Progenitor cell of endocrine pancreas (in vitro differentiated cells): ENCODE measurements at regions not wholly inside any gene's neighbourhood (a gene's known extent, or its start where the extent isn't known, plus 50 kb on each side); places are given as distances from the start of the nearest gene placed in this dataset.
"Not testable (repeated sequence)": the region's sequence is repeated elsewhere in the genome, so short reads cannot be mapped to it uniquely, and the experiment has no call there.

Source experiments
- DNase-seq: peaks from one replicate; pipeline ENCODE4 v3.0.0; 2021; ENCODE audit warnings: low spot score; ENCODE audit not compliant: unreplicated experiment
- H3K27ac Mint-ChIP-seq: 2 replicates; pipeline ENCODE4 v1.8.0; 2021; ENCODE audit warnings: mild to moderate bottlenecking, moderate library complexity, mixed read lengths
- H3K27me3 Mint-ChIP-seq: 2 replicates; pipeline ENCODE4 v1.8.0; 2021; ENCODE audit warnings: mixed read lengths
- H3K36me3 Mint-ChIP-seq: 2 replicates; pipeline ENCODE4 v1.8.0; 2022; ENCODE audit warnings: mixed read lengths; ENCODE audit not compliant: insufficient read depth
- H3K4me1 Mint-ChIP-seq: 2 replicates; pipeline ENCODE4 v1.8.0; 2021; ENCODE audit warnings: low read depth, mixed read lengths
- H3K4me3 Mint-ChIP-seq: 2 replicates; pipeline ENCODE4 v1.8.0; 2021; ENCODE audit warnings: low read depth, mild to moderate bottlenecking, moderate library complexity, mixed read lengths
- H3K9me3 Mint-ChIP-seq: 2 replicates; pipeline ENCODE4 v1.8.0; 2021; ENCODE audit warnings: low read depth, mixed read lengths
- CTCF ChIP-seq: fragments of 200-600 bp; sonication (generic); IDR thresholded peaks from one replicate; pipeline ENCODE4 v1.5.0; 2021; ENCODE audit warnings: antibody characterized with exemption, mild to moderate bottlenecking; ENCODE audit not compliant: unreplicated experiment

GRCh38 chr6:139879823-139880356 is 505.4 kb upstream of the CITED2 start:
- H3K4me1 Mint-ChIP-seq, result peaks cover 26% of the 10 kb centered on the region
- H3K27ac Mint-ChIP-seq, result no peak overlapping the region
- no peaks in the 10 kb centered on the region for H3K36me3 Mint-ChIP-seq
- TF ChIP-seq CTCF, result no peak
- H3K4me3 Mint-ChIP-seq, result no peak overlapping the region
- no peak for DNase-seq
- no peaks in the 10 kb centered on the region for H3K9me3 Mint-ChIP-seq
- H3K27me3 Mint-ChIP-seq, result no peaks in the 10 kb centered on the region

- H3K4me3 Mint-ChIP-seq, DNase-seq, H3K9me3 Mint-ChIP-seq, H3K27me3 Mint-ChIP-seq, H3K27ac Mint-ChIP-seq, H3K36me3 Mint-ChIP-seq: not testable (repeated sequence)
- H3K4me1 Mint-ChIP-seq, result peaks cover 25% of the 10 kb centered on the region
Observed at GRCh38 chr6:139879241-139879640, 504.8 kb upstream of the CITED2 start.

- no peaks in the 10 kb centered on the region for H3K27me3 Mint-ChIP-seq
- H3K27ac Mint-ChIP-seq, result no peak overlapping the region
- no peaks in the 10 kb centered on the region for H3K36me3 Mint-ChIP-seq
- no peaks in the 10 kb centered on the region for H3K9me3 Mint-ChIP-seq
- TF ChIP-seq CTCF, result no peak
- H3K4me3 Mint-ChIP-seq, result no peak overlapping the region
- DNase-seq, result no peak
- peaks cover 13% of the 10 kb centered on the region for H3K4me1 Mint-ChIP-seq
Observed at GRCh38 chr6:139877828-139878405, 503.5 kb upstream of the CITED2 start.

- H3K4me1 Mint-ChIP-seq, result peaks cover 15% of the 10 kb centered on the region
- no peak overlapping the region for H3K27ac Mint-ChIP-seq
Observed at GRCh38 chr6:139872665-139873064, 498.2 kb upstream of the CITED2 start.

GRCh38 chr6:139871803-139872510 is 497.5 kb upstream of the CITED2 start:
- TF ChIP-seq CTCF, result no peak
- no peak for DNase-seq
- Mint-ChIP-seq H3K9me3 (no peaks in the 10 kb centered on the region), H3K36me3 (no peaks in the 10 kb centered on the region), H3K27ac (no peak overlapping the region), H3K4me3 (no peak overlapping the region), H3K4me1 (peaks cover 15% of the 10 kb centered on the region), H3K27me3 (no peaks in the 10 kb centered on the region)

More at GRCh38 chr6:139872665-139873064, 498.2 kb upstream of the CITED2 start:
- Mint-ChIP-seq H3K36me3 (no peaks in the 10 kb centered on the region), H3K27me3 (no peaks in the 10 kb centered on the region), H3K9me3 (no peaks in the 10 kb centered on the region), H3K4me3 (no peak overlapping the region)
- no peak for DNase-seq
- no peak for TF ChIP-seq CTCF

GRCh38 chr6:139871165-139871710 is 496.8 kb upstream of the CITED2 start:
- H3K27me3 Mint-ChIP-seq, result no peaks in the 10 kb centered on the region
- no peak overlapping the region for H3K27ac Mint-ChIP-seq
- no peaks in the 10 kb centered on the region for H3K9me3 Mint-ChIP-seq
- H3K36me3 Mint-ChIP-seq, result no peaks in the 10 kb centered on the region
- H3K4me3 Mint-ChIP-seq, result no peak overlapping the region
- peaks cover 15% of the 10 kb centered on the region for H3K4me1 Mint-ChIP-seq
- no peak for DNase-seq
- TF ChIP-seq CTCF, result no peak
